Ovary (tissue), 7 donors: ENCODE measurements at regions not wholly inside any gene's neighbourhood (a gene's known extent, or its start where the extent isn't known, plus 50 kb on each side); places are given as distances from the start of the nearest gene placed in this dataset.

Experiments used
- DNase-seq, 5 donors: peaks; one replicate each; pipeline ENCODE4 v3.0.0-alpha.2; 2019 to 2020
- H3K27ac ChIP-seq, 2 donors: fragments of 200-600 bp; one replicate each; pipeline versions ENCODE4 v1.5.1 to v1.8.0; 2019 to 2022
- H3K27me3 ChIP-seq: fragments of 200-600 bp; one replicate; pipeline ENCODE4 v1.8.0; 2022
- H3K36me3 ChIP-seq: fragments of 200-600 bp; sonication (generic); one replicate; pipeline ENCODE4 v1.5.1; 2019
- H3K4me1 ChIP-seq: one replicate; pipeline ENCODE4 v1.8.1; 2013; ENCODE audit warnings: mild to moderate bottlenecking, moderate library complexity; ENCODE audit not compliant: insufficient read depth
- H3K4me3 ChIP-seq: fragments of 200-600 bp; sonication (generic); one replicate; pipeline ENCODE4 v1.5.1; 2017
- H3K9me3 ChIP-seq, 2 donors: fragments of 200-600 bp in 1 of 2; sonication (generic) in 1 of 2; one replicate each; pipeline versions ENCODE4 v1.5.1 to v1.8.1; 2013 to 2019; ENCODE audit warnings: mild to moderate bottlenecking in 1 of 2, moderate library complexity in 1 of 2
- EP300 ChIP-seq: sonication (generic); formaldehyde crosslinking; IDR thresholded peaks from one replicate; pipeline ENCODE4 v1.6.1; 2017; ENCODE audit warnings: antibody characterized with exemption
- POLR2A ChIP-seq: fragments of 450-650 bp; IDR thresholded peaks from one replicate; pipeline ENCODE4 v1.6.1; 2017; ENCODE audit warnings: antibody characterized with exemption, mild to moderate bottlenecking, moderate library complexity
- WGBS, 3 donors: extraction: QIAGEN DNeasy Blood & Tissue Kit in 1 of 3; methylation state at CpG; one replicate each; pipeline versions ENCODE4 v1.1.5 to v1.1.7; 2013 to 2017; 5-methylcytosine and 5-hydroxymethylcytosine counted together
- intact Hi-C, 4 donors: fragments of 100-400 bp; cut with DNase I; formaldehyde crosslinking; loops; one replicate each; pipeline versions ENCODE4 v1.11.0 to v1.15.1; 2022 to 2023
- TF ChIP-seq, protein P1 (sequence below), 3 donors: fragments of 450-650 bp in 2 of 3; fragments of 200-600 bp in 1 of 3; IDR thresholded peaks; one replicate each; pipeline versions ENCODE4 v1.5.1 to v1.8.0; 2016 to 2022; ENCODE audit warnings: antibody characterized with exemption in 3 of 3, mild to moderate bottlenecking in 1 of 3
- donor health status: DM: no; HTN: no; CAD: no; lungs with moderate emphysema.
- donor health status: DM: no; HTN: no; CAD: no.
- donor health status: Bipolar disorder and iron deficiency.
- donor health status: DM: no; HTN: no; CAD: no.
- donor health status: DM: yes; HTN: yes; CAD: no.

DNA sequence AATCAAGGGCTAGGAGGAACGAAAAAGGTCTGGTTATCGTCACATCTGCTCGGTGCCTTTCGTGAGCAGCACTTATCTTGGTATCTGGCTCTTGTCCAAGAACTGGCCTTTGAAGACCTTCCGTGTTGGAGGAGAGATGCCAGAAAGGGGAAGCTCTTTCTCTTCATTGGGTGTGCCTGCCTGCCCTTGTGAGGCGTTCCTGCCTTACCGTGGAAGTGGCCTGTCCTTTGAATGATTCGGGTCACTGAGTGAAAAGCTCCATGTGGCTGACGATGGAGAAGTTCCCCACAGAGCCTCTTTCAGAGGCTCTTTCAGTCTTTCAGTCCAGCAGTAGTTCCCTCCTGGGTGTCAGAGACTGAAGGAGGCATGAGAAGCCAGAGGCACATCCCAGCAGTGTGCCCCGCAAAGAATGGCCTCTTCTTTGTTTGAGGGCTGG, 121.5 kb upstream of the SLC10A2 start:
- Histone ChIP-seq H3K9me3 (no peaks in the 10 kb centered on the region), H3K36me3 (no peaks in the 10 kb centered on the region), H3K27me3 (no peaks in the 10 kb centered on the region), H3K4me1 (no peaks in the 10 kb centered on the region), H3K4me3 (no peak overlapping the region), H3K27ac (no peak overlapping the region)
- no peak for DNase-seq
- no peak for TF ChIP-seq POLR2A
- no peak for TF ChIP-seq EP300
- TF ChIP-seq, protein P1, sequence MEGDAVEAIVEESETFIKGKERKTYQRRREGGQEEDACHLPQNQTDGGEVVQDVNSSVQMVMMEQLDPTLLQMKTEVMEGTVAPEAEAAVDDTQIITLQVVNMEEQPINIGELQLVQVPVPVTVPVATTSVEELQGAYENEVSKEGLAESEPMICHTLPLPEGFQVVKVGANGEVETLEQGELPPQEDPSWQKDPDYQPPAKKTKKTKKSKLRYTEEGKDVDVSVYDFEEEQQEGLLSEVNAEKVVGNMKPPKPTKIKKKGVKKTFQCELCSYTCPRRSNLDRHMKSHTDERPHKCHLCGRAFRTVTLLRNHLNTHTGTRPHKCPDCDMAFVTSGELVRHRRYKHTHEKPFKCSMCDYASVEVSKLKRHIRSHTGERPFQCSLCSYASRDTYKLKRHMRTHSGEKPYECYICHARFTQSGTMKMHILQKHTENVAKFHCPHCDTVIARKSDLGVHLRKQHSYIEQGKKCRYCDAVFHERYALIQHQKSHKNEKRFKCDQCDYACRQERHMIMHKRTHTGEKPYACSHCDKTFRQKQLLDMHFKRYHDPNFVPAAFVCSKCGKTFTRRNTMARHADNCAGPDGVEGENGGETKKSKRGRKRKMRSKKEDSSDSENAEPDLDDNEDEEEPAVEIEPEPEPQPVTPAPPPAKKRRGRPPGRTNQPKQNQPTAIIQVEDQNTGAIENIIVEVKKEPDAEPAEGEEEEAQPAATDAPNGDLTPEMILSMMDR (IDR thresholded peaks at IDR 0.05): no peak
- WGBS, 3 donors: 56 to 61% (median 60%) methylated on average over 10 of the region's 10 CpGs
- intact Hi-C loops: no loop called here

- Histone ChIP-seq H3K27ac (no peak overlapping the region), H3K4me1 (no peaks in the 10 kb centered on the region), H3K9me3 (no peaks in the 10 kb centered on the region), H3K36me3 (no peaks in the 10 kb centered on the region), H3K4me3 (no peak overlapping the region), H3K27me3 (no peaks in the 10 kb centered on the region)
- WGBS, 3 donors: 83 to 91% (median 87%) methylated on average over 2 of the region's 2 CpGs
- TF ChIP-seq POLR2A (no peak), EP300 (no peak)
- TF ChIP-seq, protein P1 (IDR thresholded peaks at IDR 0.05): no peak
- intact Hi-C loops: no loop called here
- no peak for DNase-seq
Measured at GRCh38 chr13:103184413-103184812, 118.2 kb upstream of the SLC10A2 start.

GRCh38 chr13:103178986-103179943, 113.0 kb upstream of the SLC10A2 start:
- Histone ChIP-seq H3K27me3 (no peaks in the 10 kb centered on the region), H3K9me3 (no peaks in the 10 kb centered on the region), H3K4me3 (no peak overlapping the region), H3K4me1 (no peaks in the 10 kb centered on the region), H3K36me3 (no peaks in the 10 kb centered on the region), H3K27ac (no peak overlapping the region)
- WGBS, 3 donors: 51 to 61% (median 52%) methylated on average over 10 of the region's 10 CpGs
- intact Hi-C loops: no loop called here
- TF ChIP-seq EP300: no peak
- no peak for TF ChIP-seq POLR2A
- TF ChIP-seq, protein P1 (IDR thresholded peaks at IDR 0.05): no peak
- DNase-seq: no peak

GRCh38 chr13:103174966-103175365, 108.7 kb upstream of the SLC10A2 start:
- Histone ChIP-seq H3K9me3 (no peaks in the 10 kb centered on the region), H3K4me3 (no peak overlapping the region), H3K27ac (no peak overlapping the region), H3K27me3 (no peaks in the 10 kb centered on the region), H3K36me3 (no peaks in the 10 kb centered on the region), H3K4me1 (no peaks in the 10 kb centered on the region)
- 65 to 81% (median 67%) methylated on average over 6 of the region's 6 CpGs for WGBS, 3 donors
- intact Hi-C loops: no loop called here
- DNase-seq: no peak
- TF ChIP-seq EP300 (no peak), POLR2A (no peak)
- TF ChIP-seq, protein P1 (IDR thresholded peaks at IDR 0.05): no peak
